ENCODE measurements at regions not wholly inside any gene's neighbourhood (a gene's known extent, or its start where the extent isn't known, plus 50 kb on each side); places are given as distances from the start of the nearest gene placed in this dataset.
"Not testable (repeated sequence)": the region's sequence is repeated elsewhere in the genome, so short reads cannot be mapped to it uniquely, and the experiment has no call there.

- DNase-seq (ENCODE audit: low read depth in 4 of 4, low spot score in 2 of 4) = no peak
Measured at GRCh38 chr6:63440057-63440456, 120.3 kb upstream of the LGSN start.

GRCh38 chr6:63440594-63440993, 120.8 kb upstream of the LGSN start:
- DNase-seq (ENCODE audit: low read depth in 4 of 4, low spot score in 2 of 4) = no peak

GRCh38 chr6:63441266-63441956, 121.6 kb upstream of the LGSN start:
- DNase-seq (ENCODE audit: low read depth in 4 of 4, low spot score in 2 of 4) = no peak

- no peak for DNase-seq (ENCODE audit: low read depth in 4 of 4, low spot score in 2 of 4)
Measured at GRCh38 chr6:63442870-63443269, 123.1 kb upstream of the LGSN start.

GRCh38 chr6:63444768-63445167, 125.0 kb upstream of the LGSN start:
- no peak for DNase-seq (ENCODE audit: low read depth in 4 of 4, low spot score in 2 of 4)

GRCh38 chr6:63446405-63446804, 125.9 kb upstream of the LOC128125822 start:
- DNase-seq (ENCODE audit: low read depth in 4 of 4, low spot score in 2 of 4) = no peak

GRCh38 chr6:63447134-63447533, 125.1 kb upstream of the LOC128125822 start:
- no peak for DNase-seq (ENCODE audit: low read depth in 4 of 4, low spot score in 2 of 4)

- DNase-seq (ENCODE audit: low read depth in 4 of 4, low spot score in 2 of 4) = no peak
Measured at GRCh38 chr6:63448229-63448628, 124.1 kb upstream of the LOC128125822 start.

- no peak for DNase-seq (ENCODE audit: low read depth in 4 of 4, low spot score in 2 of 4)
Measured at GRCh38 chr6:63449714-63450113, 122.6 kb upstream of the LOC128125822 start.

- DNase-seq (ENCODE audit: low read depth in 4 of 4, low spot score in 2 of 4) = no peak
Measured at GRCh38 chr6:63451238-63451637, 121.0 kb upstream of the LOC128125822 start.

GRCh38 chr6:63452125-63452524, 120.2 kb upstream of the LOC128125822 start:
- no peak for DNase-seq (ENCODE audit: low read depth in 4 of 4, low spot score in 2 of 4)

- no peak for DNase-seq (ENCODE audit: low read depth in 4 of 4, low spot score in 2 of 4)
Measured at GRCh38 chr6:63456734-63457133, 115.5 kb upstream of the LOC128125822 start.

GRCh38 chr6:63458480-63459115, 113.7 kb upstream of the LOC128125822 start:
- DNase-seq (ENCODE audit: low read depth in 4 of 4, low spot score in 2 of 4) = peak in 1 of 4 donors; percentile 2

GRCh38 chr6:63459814-63460213, 112.5 kb upstream of the LOC128125822 start:
- no peak for DNase-seq (ENCODE audit: low read depth in 4 of 4, low spot score in 2 of 4)

- no peak for DNase-seq (ENCODE audit: low read depth in 4 of 4, low spot score in 2 of 4)
Measured at GRCh38 chr6:63460971-63461370, 111.3 kb upstream of the LOC128125822 start.

GRCh38 chr6:63464060-63464459, 108.2 kb upstream of the LOC128125822 start:
- no peak for DNase-seq (ENCODE audit: low read depth in 4 of 4, low spot score in 2 of 4)

GRCh38 chr6:63465750-63466149, 106.5 kb upstream of the LOC128125822 start:
- DNase-seq (ENCODE audit: low read depth in 4 of 4, low spot score in 2 of 4) = no peak

GRCh38 chr6:63466242-63466733, 106.0 kb upstream of the LOC128125822 start:
- DNase-seq (ENCODE audit: low read depth in 4 of 4, low spot score in 2 of 4) = no peak

- no peak for DNase-seq (ENCODE audit: low read depth in 4 of 4, low spot score in 2 of 4)
Measured at GRCh38 chr6:63467247-63467954, 104.9 kb upstream of the LOC128125822 start.

- DNase-seq (ENCODE audit: low read depth in 4 of 4, low spot score in 2 of 4) = not testable (repeated sequence)
Measured at GRCh38 chr6:63471145-63471544, 101.1 kb upstream of the LOC128125822 start.

GRCh38 chr6:63471654-63472053, 100.6 kb upstream of the LOC128125822 start:
- DNase-seq (ENCODE audit: low read depth in 4 of 4, low spot score in 2 of 4) = no peak

- no peak for DNase-seq (ENCODE audit: low read depth in 4 of 4, low spot score in 2 of 4)
Measured at GRCh38 chr6:63475707-63476106, 96.6 kb upstream of the LOC128125822 start.

Measured in left renal cortex interstitium (tissue), 4 donors.